Left ventricle myocardium inferior (tissue), 1 donor: ENCODE measurements at regions not wholly inside any gene's neighbourhood (a gene's known extent, or its start where the extent isn't known, plus 50 kb on each side); places are given as distances from the start of the nearest gene placed in this dataset.

Source experiments
- DNase-seq: peaks from one replicate; pipeline ENCODE4 v3.0.0-alpha.2; 2020
- H3K27ac ChIP-seq: fragments of 200-600 bp; replicated peaks from 2 replicates; pipeline ENCODE4 v1.8.0; 2021
- H3K27me3 ChIP-seq: fragments of 200-600 bp; 2 replicates; pipeline ENCODE4 v1.8.0; 2021; ENCODE audit warnings: low read depth
- H3K36me3 ChIP-seq: fragments of 200-600 bp; 2 replicates; pipeline ENCODE4 v1.8.0; 2021
- H3K4me1 ChIP-seq: fragments of 200-600 bp; 2 replicates; pipeline ENCODE4 v1.8.0; 2021
- H3K4me3 ChIP-seq: fragments of 200-600 bp; 2 replicates; pipeline ENCODE4 v1.8.0; 2021; ENCODE audit warnings: mild to moderate bottlenecking, moderate library complexity
- H3K9me3 ChIP-seq: fragments of 200-600 bp; replicated peaks from 2 replicates; pipeline ENCODE4 v1.8.0; 2021
- CTCF ChIP-seq: fragments of 200-600 bp; IDR thresholded peaks from 2 replicates; pipeline ENCODE4 v1.8.0; 2021; ENCODE audit warnings: antibody characterized with exemption, mild to moderate bottlenecking, borderline replicate concordance
- intact Hi-C: fragments of 100-400 bp; cut with micrococcal nuclease; formaldehyde crosslinking; loops from one replicate; pipeline ENCODE4 v1.11.0; 2022
- donor health status: DM: no; HTN: yes; CAD: no; lungs with severe emphysema.

- H3K4me3 ChIP-seq = no peak overlapping the region
- H3K4me1 ChIP-seq = no peaks in the 10 kb centered on the region
- no peaks in the 10 kb centered on the region for H3K36me3 ChIP-seq
- DNase-seq = no peak
- TF ChIP-seq CTCF = no peak
- no peak overlapping the region for H3K27ac ChIP-seq
- peaks cover 6% of the 10 kb centered on the region for H3K9me3 ChIP-seq
- intact Hi-C loops = no loop called here
- H3K27me3 ChIP-seq = no peaks in the 10 kb centered on the region
Measured at GRCh38 chr2:78775291-78775690, 250.2 kb upstream of the REG3G start.

GRCh38 chr2:78778756-78779510, 246.6 kb upstream of the REG3G start:
- intact Hi-C loops = no loop called here
- Histone ChIP-seq H3K27me3 (no peaks in the 10 kb centered on the region), H3K4me3 (no peak overlapping the region), H3K9me3 (peaks cover 8% of the 10 kb centered on the region), H3K36me3 (no peaks in the 10 kb centered on the region), H3K27ac (no peak overlapping the region), H3K4me1 (no peaks in the 10 kb centered on the region)
- no peak for DNase-seq
- no peak for TF ChIP-seq CTCF

DNA sequence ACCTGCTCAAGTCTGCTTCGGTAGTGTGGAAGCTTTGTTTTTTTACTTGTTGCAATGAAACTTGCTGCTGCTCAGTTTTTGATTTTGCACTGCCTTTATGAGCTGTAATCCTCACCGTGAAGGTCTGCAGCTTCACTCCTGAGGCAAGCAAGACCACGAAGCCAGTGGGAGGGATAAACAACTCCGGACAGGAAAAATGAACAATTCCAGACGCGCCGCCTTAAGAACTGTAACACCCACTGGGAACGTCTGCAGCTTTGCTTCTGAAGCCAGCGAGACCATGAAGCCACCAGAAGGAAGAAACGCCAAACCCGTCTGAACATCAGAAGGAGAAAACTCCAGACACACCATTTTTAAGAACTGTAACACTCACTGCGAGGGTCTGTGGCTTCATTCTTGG, 245.7 kb upstream of the REG3G start:
- no peaks in the 10 kb centered on the region for H3K27me3 ChIP-seq
- H3K4me3 ChIP-seq = no peak overlapping the region
- intact Hi-C loops = no loop called here
- no peak for DNase-seq
- H3K9me3 ChIP-seq = peaks cover 10% of the 10 kb centered on the region
- H3K36me3 ChIP-seq = no peaks in the 10 kb centered on the region
- H3K4me1 ChIP-seq = no peaks in the 10 kb centered on the region
- no peak overlapping the region for H3K27ac ChIP-seq
- no peak for TF ChIP-seq CTCF

DNA sequence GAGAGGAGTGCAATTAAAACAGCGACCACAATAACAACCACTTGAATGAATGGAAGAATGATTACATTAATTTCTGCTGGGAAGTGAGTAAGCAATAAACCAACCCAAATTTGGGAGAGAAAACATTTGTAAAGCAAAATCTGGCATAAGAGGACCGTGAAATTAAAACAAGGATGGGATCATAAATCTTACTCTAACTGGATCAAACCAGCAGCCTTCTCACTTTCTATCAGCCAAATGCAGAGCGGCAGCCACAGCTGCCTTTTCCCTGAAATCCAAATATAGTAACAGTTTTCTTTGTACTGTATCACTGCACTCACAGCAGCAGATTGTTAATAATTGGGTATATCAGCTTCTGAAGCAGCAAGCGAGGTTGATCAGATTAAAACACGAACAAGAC, 245.2 kb upstream of the REG3G start:
- DNase-seq = no peak
- Histone ChIP-seq H3K4me3 (no peak overlapping the region), H3K9me3 (peaks cover 10% of the 10 kb centered on the region), H3K27ac (no peak overlapping the region), H3K4me1 (no peaks in the 10 kb centered on the region), H3K36me3 (no peaks in the 10 kb centered on the region), H3K27me3 (no peaks in the 10 kb centered on the region)
- intact Hi-C loops = no loop called here
- no peak for TF ChIP-seq CTCF

GRCh38 chr2:78780864-78781583, 244.5 kb upstream of the REG3G start:
- H3K9me3 ChIP-seq = peaks cover 10% of the 10 kb centered on the region
- TF ChIP-seq CTCF = no peak
- H3K4me1 ChIP-seq = no peaks in the 10 kb centered on the region
- DNase-seq = no peak
- intact Hi-C loops = no loop called here
- no peaks in the 10 kb centered on the region for H3K27me3 ChIP-seq
- H3K36me3 ChIP-seq = no peaks in the 10 kb centered on the region
- H3K4me3 ChIP-seq = no peak overlapping the region
- no peak overlapping the region for H3K27ac ChIP-seq
